Stromal cell of bone marrow (primary cell): ENCODE measurements at regions not wholly inside any gene's neighbourhood (a gene's known extent, or its start where the extent isn't known, plus 50 kb on each side); places are given as distances from the start of the nearest gene placed in this dataset.
"Not testable (repeated sequence)": the region's sequence is repeated elsewhere in the genome, so short reads cannot be mapped to it uniquely, and the experiment has no call there.

Experiments used
- DNase-seq: peaks from one replicate; pipeline ENCODE4 v3.0.0-alpha.2; 2012; ENCODE audit warnings: low read depth

- DNase-seq = no peak
Measured at GRCh38 chr9:6160579-6160978, 55.0 kb upstream of the IL33 start.

GRCh38 chr9:6153425-6153824, 62.2 kb upstream of the IL33 start:
- DNase-seq = no peak

GRCh38 chr9:6152788-6153187, 62.8 kb upstream of the IL33 start:
- DNase-seq = no peak

GRCh38 chr9:6150483-6150882, 65.1 kb upstream of the IL33 start:
- no peak for DNase-seq

GRCh38 chr9:6149315-6149714, 66.3 kb upstream of the IL33 start:
- no peak for DNase-seq

GRCh38 chr9:6147846-6148245, 67.8 kb upstream of the IL33 start:
- no peak for DNase-seq

- no peak for DNase-seq
Measured at GRCh38 chr9:6144947-6145346, 70.7 kb upstream of the IL33 start.

- no peak for DNase-seq
Measured at GRCh38 chr9:6142799-6143454, 72.7 kb upstream of the IL33 start.

GRCh38 chr9:6135780-6136179, 79.8 kb upstream of the IL33 start:
- DNase-seq = not testable (repeated sequence)

- DNase-seq = no peak
Measured at GRCh38 chr9:6134661-6135180, 80.9 kb upstream of the IL33 start.

GRCh38 chr9:6133346-6134063, 82.1 kb upstream of the IL33 start:
- no peak for DNase-seq

- DNase-seq = no peak
Measured at GRCh38 chr9:6132650-6133049, 83.0 kb upstream of the IL33 start.

- DNase-seq = no peak
Measured at GRCh38 chr9:6128030-6128429, 87.6 kb upstream of the IL33 start.

- DNase-seq = no peak
Measured at GRCh38 chr9:6126377-6126776, 89.2 kb upstream of the IL33 start.

- DNase-seq = no peak
Measured at GRCh38 chr9:6123416-6123815, 92.2 kb upstream of the IL33 start.

GRCh38 chr9:6121707-6122106, 93.9 kb upstream of the IL33 start:
- DNase-seq = no peak

GRCh38 chr9:6114424-6114823, 99.0 kb upstream of the RANBP6 start:
- DNase-seq = no peak

- no peak for DNase-seq
Measured at GRCh38 chr9:6113819-6114218, 98.4 kb upstream of the RANBP6 start.

GRCh38 chr9:6113312-6113711, 97.9 kb upstream of the RANBP6 start:
- DNase-seq = no peak

GRCh38 chr9:6109986-6110385, 94.6 kb upstream of the RANBP6 start:
- no peak for DNase-seq

GRCh38 chr9:6109571-6109970, 94.1 kb upstream of the RANBP6 start:
- no peak for DNase-seq

- no peak for DNase-seq
Measured at GRCh38 chr9:6106711-6107339, 91.4 kb upstream of the RANBP6 start.

GRCh38 chr9:6105738-6106137, 90.3 kb upstream of the RANBP6 start:
- DNase-seq = no peak
